ENCODE measurements at regions not wholly inside any gene's neighbourhood (a gene's known extent, or its start where the extent isn't known, plus 50 kb on each side); places are given as distances from the start of the nearest gene placed in this dataset.

DNA sequence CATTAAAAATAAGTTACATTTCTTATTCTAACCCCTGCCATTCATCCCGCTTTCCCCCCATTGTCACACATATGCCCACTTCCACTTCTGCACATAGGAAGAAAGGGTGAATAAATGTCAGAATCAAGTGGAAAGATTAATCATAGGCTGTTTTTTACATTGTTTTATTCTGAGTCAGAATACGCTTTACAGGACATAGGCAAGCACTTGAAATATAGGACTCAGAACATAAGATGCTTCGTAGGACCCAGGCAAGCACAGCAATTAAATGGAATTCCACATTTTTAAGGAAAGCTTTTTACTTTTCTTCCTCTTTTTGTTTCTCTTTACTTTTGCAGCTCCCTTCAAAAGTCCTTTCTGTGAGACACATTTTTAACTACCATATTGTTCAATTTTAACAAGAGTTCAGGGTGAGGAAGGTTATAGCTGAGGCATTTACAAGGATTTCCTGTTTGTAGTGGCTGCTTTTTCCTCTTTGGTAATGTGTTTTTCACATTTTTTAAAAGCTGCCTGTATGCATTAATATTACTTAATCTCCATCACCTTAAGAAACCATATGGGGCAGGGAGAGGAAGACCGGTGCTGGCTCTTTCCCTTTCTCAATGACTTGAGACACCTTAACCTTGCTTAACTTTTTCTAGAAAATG lies 130.0 kb downstream of the TES start:
- TF ChIP-seq POLR2A (IDR thresholded peaks at IDR 0.05; ENCODE audit: borderline replicate concordance, extremely low read depth, insufficient read depth, insufficient read length) (no peak), JUND (IDR thresholded peaks at IDR 0.05) (no peak), YY1 (IDR thresholded peaks at IDR 0.05; ENCODE audit: extremely low read depth, insufficient replicate concordance, low read depth, low read length) (no peak), TCF7L2 (IDR thresholded peaks at IDR 0.05; ENCODE audit: borderline replicate concordance, extremely low read depth, insufficient read depth, insufficient read length) (no peak), POLR2AphosphoS5 (IDR thresholded peaks at IDR 0.05; ENCODE audit: low read depth, low read length) (no peak), RAD21 (IDR thresholded peaks at IDR 0.05; ENCODE audit: low read depth) (no peak), ZNF274 (IDR thresholded peaks at IDR 0.05; ENCODE audit: low read depth, low read length) (no peak)
- TF ChIP-seq, protein P1, sequence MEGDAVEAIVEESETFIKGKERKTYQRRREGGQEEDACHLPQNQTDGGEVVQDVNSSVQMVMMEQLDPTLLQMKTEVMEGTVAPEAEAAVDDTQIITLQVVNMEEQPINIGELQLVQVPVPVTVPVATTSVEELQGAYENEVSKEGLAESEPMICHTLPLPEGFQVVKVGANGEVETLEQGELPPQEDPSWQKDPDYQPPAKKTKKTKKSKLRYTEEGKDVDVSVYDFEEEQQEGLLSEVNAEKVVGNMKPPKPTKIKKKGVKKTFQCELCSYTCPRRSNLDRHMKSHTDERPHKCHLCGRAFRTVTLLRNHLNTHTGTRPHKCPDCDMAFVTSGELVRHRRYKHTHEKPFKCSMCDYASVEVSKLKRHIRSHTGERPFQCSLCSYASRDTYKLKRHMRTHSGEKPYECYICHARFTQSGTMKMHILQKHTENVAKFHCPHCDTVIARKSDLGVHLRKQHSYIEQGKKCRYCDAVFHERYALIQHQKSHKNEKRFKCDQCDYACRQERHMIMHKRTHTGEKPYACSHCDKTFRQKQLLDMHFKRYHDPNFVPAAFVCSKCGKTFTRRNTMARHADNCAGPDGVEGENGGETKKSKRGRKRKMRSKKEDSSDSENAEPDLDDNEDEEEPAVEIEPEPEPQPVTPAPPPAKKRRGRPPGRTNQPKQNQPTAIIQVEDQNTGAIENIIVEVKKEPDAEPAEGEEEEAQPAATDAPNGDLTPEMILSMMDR (IDR thresholded peaks at IDR 0.05 in 2 of 3, conservative IDR thresholded peaks at IDR 0.05 in 1 of 3; ENCODE audit: borderline replicate concordance in 1 of 3, insufficient read depth in 1 of 3, low read depth in 2 of 3, low read length in 2 of 3) = no peak
- TF ChIP-seq, protein P2, sequence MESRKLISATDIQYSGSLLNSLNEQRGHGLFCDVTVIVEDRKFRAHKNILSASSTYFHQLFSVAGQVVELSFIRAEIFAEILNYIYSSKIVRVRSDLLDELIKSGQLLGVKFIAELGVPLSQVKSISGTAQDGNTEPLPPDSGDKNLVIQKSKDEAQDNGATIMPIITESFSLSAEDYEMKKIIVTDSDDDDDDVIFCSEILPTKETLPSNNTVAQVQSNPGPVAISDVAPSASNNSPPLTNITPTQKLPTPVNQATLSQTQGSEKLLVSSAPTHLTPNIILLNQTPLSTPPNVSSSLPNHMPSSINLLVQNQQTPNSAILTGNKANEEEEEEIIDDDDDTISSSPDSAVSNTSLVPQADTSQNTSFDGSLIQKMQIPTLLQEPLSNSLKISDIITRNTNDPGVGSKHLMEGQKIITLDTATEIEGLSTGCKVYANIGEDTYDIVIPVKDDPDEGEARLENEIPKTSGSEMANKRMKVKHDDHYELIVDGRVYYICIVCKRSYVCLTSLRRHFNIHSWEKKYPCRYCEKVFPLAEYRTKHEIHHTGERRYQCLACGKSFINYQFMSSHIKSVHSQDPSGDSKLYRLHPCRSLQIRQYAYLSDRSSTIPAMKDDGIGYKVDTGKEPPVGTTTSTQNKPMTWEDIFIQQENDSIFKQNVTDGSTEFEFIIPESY (IDR thresholded peaks at IDR 0.05; ENCODE audit: extremely low read depth, insufficient replicate concordance, low read length) = no peak
- TF ChIP-seq, protein P3, sequence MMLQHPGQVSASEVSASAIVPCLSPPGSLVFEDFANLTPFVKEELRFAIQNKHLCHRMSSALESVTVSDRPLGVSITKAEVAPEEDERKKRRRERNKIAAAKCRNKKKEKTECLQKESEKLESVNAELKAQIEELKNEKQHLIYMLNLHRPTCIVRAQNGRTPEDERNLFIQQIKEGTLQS (IDR thresholded peaks at IDR 0.05) = no peak
- TF ChIP-seq, protein P4, sequence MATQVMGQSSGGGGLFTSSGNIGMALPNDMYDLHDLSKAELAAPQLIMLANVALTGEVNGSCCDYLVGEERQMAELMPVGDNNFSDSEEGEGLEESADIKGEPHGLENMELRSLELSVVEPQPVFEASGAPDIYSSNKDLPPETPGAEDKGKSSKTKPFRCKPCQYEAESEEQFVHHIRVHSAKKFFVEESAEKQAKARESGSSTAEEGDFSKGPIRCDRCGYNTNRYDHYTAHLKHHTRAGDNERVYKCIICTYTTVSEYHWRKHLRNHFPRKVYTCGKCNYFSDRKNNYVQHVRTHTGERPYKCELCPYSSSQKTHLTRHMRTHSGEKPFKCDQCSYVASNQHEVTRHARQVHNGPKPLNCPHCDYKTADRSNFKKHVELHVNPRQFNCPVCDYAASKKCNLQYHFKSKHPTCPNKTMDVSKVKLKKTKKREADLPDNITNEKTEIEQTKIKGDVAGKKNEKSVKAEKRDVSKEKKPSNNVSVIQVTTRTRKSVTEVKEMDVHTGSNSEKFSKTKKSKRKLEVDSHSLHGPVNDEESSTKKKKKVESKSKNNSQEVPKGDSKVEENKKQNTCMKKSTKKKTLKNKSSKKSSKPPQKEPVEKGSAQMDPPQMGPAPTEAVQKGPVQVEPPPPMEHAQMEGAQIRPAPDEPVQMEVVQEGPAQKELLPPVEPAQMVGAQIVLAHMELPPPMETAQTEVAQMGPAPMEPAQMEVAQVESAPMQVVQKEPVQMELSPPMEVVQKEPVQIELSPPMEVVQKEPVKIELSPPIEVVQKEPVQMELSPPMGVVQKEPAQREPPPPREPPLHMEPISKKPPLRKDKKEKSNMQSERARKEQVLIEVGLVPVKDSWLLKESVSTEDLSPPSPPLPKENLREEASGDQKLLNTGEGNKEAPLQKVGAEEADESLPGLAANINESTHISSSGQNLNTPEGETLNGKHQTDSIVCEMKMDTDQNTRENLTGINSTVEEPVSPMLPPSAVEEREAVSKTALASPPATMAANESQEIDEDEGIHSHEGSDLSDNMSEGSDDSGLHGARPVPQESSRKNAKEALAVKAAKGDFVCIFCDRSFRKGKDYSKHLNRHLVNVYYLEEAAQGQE (IDR thresholded peaks at IDR 0.05; ENCODE audit: low read depth) = no peak
- TF ChIP-seq, protein P5, sequence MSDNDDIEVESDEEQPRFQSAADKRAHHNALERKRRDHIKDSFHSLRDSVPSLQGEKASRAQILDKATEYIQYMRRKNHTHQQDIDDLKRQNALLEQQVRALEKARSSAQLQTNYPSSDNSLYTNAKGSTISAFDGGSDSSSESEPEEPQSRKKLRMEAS (IDR thresholded peaks at IDR 0.05) = no peak

Data from HCT116 (cell line).